ENCODE measurements at regions not wholly inside any gene's neighbourhood (a gene's known extent, or its start where the extent isn't known, plus 50 kb on each side); places are given as distances from the start of the nearest gene placed in this dataset.

GRCh38 chr17:5707482-5707881 lies 123.2 kb upstream of the NLRP1 start:
- no peaks in the 10 kb centered on the region for H3K4me1 ChIP-seq (replicated peaks; ENCODE audit: insufficient read depth)
- H3K27me3 ChIP-seq (ENCODE audit: insufficient read depth, low read depth): peaks cover 51% of the 10 kb centered on the region
- BruUV-seq (replicated peaks): no TSS peak
- CTCF ChIA-PET: no interaction called here
- no peak overlapping the region for H3K4me3 ChIP-seq
- H3K9me2 ChIP-seq (ENCODE audit: insufficient read depth): no peaks in the 10 kb centered on the region
- intact Hi-C loops (cut with micrococcal nuclease; ENCODE audit: unreplicated experiment): loop anchor here (5.0 kb wide), 1 partner anchor 120 kb away; no protein-coding TSS in a partner anchor
- TF ChIP-seq CTCF (conservative IDR thresholded peaks at IDR 0.05) (no peak), EZH2 (IDR thresholded peaks at IDR 0.05; ENCODE audit: low read depth) (no peak)
- H2AFZ ChIP-seq: no peak overlapping the region
- H3K36me3 ChIP-seq (ENCODE audit: low read depth): no peaks in the 10 kb centered on the region
- no peak for DNase-seq
- no peaks in the 10 kb centered on the region for H4K20me1 ChIP-seq (ENCODE audit: insufficient read depth)
- H3K27ac ChIP-seq: no peak overlapping the region
- POLR2A ChIA-PET (ENCODE audit: unreplicated experiment): no interaction called here
- H3K79me2 ChIP-seq (ENCODE audit: low read depth): no peaks in the 10 kb centered on the region
- H3F3A ChIP-seq (ENCODE audit: insufficient read depth, low read depth): no peaks in the 10 kb centered on the region
- H3K4me2 ChIP-seq: no peak overlapping the region
- H3K9me3 ChIP-seq (ENCODE audit: insufficient read depth, low read depth): no peaks in the 10 kb centered on the region

- no peak overlapping the region for H2AFZ ChIP-seq
- ChIA-PET CTCF (no interaction called here), POLR2A (ENCODE audit: unreplicated experiment) (no interaction called here)
- H3K27me3 ChIP-seq (ENCODE audit: insufficient read depth, low read depth): peaks cover 56% of the 10 kb centered on the region
- no TSS peak for BruUV-seq (replicated peaks)
- H3K4me2 ChIP-seq: no peak overlapping the region
- H3K9me2 ChIP-seq (ENCODE audit: insufficient read depth): no peaks in the 10 kb centered on the region
- H3K9me3 ChIP-seq (ENCODE audit: insufficient read depth, low read depth): no peaks in the 10 kb centered on the region
- TF ChIP-seq CTCF (conservative IDR thresholded peaks at IDR 0.05) (no peak), EZH2 (IDR thresholded peaks at IDR 0.05; ENCODE audit: low read depth) (no peak)
- H3F3A ChIP-seq (ENCODE audit: insufficient read depth, low read depth): no peaks in the 10 kb centered on the region
- H3K36me3 ChIP-seq (ENCODE audit: low read depth): no peaks in the 10 kb centered on the region
- no peak overlapping the region for H3K27ac ChIP-seq
- H3K4me1 ChIP-seq (replicated peaks; ENCODE audit: insufficient read depth): no peaks in the 10 kb centered on the region
- DNase-seq: no peak
- intact Hi-C loops (cut with micrococcal nuclease; ENCODE audit: unreplicated experiment): loop anchor here (5.0 kb wide), 1 partner anchor 121 kb away; no protein-coding TSS in a partner anchor
- H4K20me1 ChIP-seq (ENCODE audit: insufficient read depth): no peaks in the 10 kb centered on the region
- H3K79me2 ChIP-seq (ENCODE audit: low read depth): no peaks in the 10 kb centered on the region
- H3K4me3 ChIP-seq: no peak overlapping the region
Measured at GRCh38 chr17:5708344-5708743, 124.0 kb upstream of the NLRP1 start.

GRCh38 chr17:5711344-5711743 lies 127.0 kb upstream of the NLRP1 start:
- Histone ChIP-seq H3K27me3 (ENCODE audit: insufficient read depth, low read depth) (peaks cover 65% of the 10 kb centered on the region), H3K36me3 (ENCODE audit: low read depth) (no peaks in the 10 kb centered on the region), H3K79me2 (ENCODE audit: low read depth) (no peaks in the 10 kb centered on the region), H3K4me1 (replicated peaks; ENCODE audit: insufficient read depth) (no peaks in the 10 kb centered on the region), H3K9me2 (ENCODE audit: insufficient read depth) (no peaks in the 10 kb centered on the region), H3K9me3 (ENCODE audit: insufficient read depth, low read depth) (peaks cover 4% of the 10 kb centered on the region; the same call in 1 of the 2 replicates), H3K4me3 (no peak overlapping the region), H3K4me2 (no peak overlapping the region), H3K27ac (no peak overlapping the region), H2AFZ (no peak overlapping the region), H4K20me1 (ENCODE audit: insufficient read depth) (no peaks in the 10 kb centered on the region), H3F3A (ENCODE audit: insufficient read depth, low read depth) (no peaks in the 10 kb centered on the region)
- DNase-seq: no peak
- BruUV-seq (replicated peaks): no TSS peak
- TF ChIP-seq EZH2 (IDR thresholded peaks at IDR 0.05; ENCODE audit: low read depth) (no peak), CTCF (conservative IDR thresholded peaks at IDR 0.05) (no peak)
- ChIA-PET POLR2A (ENCODE audit: unreplicated experiment) (no interaction called here), CTCF (no interaction called here)
- intact Hi-C loops (cut with micrococcal nuclease; ENCODE audit: unreplicated experiment): no loop called here
